B cell (primary cell): ENCODE measurements at regions not wholly inside any gene's neighbourhood (a gene's known extent, or its start where the extent isn't known, plus 50 kb on each side); places are given as distances from the start of the nearest gene placed in this dataset.

Experiments used
- ATAC-seq: fragments of 200-7000 bp; cut with Tn5 transposase; one replicate; pipeline ENCODE4 v1.10.0; 2021; ENCODE audit warnings: low read depth, mild to moderate bottlenecking, moderate number of reproducible peaks, moderate library complexity
- CTCF ChIA-PET: fragments of 350-600 bp; sonication (Branson Sonifier 250); formaldehyde crosslinking; loops from one replicate; lab custom pipeline; 2021; ENCODE audit warnings: antibody characterized with exemption, inconsistent platforms; lab: Charles Lee
- POLR2A ChIA-PET: fragments of 350-600 bp; sonication (Branson Sonifier 250); formaldehyde crosslinking; loops from one replicate; lab custom pipeline; 2021; ENCODE audit warnings: antibody characterized with exemption; lab: Charles Lee
- DNase-seq: peaks from one replicate; pipeline ENCODE4 v3.0.0; 2013
- H2AFZ ChIP-seq: 2 replicates; pipeline ENCODE4 v1.6.1; 2012; ENCODE audit warnings: mild to moderate bottlenecking, low read depth, low read length; ENCODE audit not compliant: insufficient read depth, poor library complexity, severe bottlenecking
- H3K27ac ChIP-seq, 2 donors: 1 replicate in 1 of 2; 2 replicates in 1 of 2; pipeline ENCODE4 v1.5.1; 2012 to 2013; ENCODE audit warnings: low read length in 2 of 2, mild to moderate bottlenecking in 2 of 2, moderate library complexity in 1 of 2
- H3K27me3 ChIP-seq, 4 experiments: fragments of 200-600 bp in 1 of 4; sonication (generic) in 1 of 4; replicated peaks in 1 of 4; 1 replicate in 2 of 4; 2 replicates in 2 of 4; pipeline versions ENCODE4 v1.6.1 to v1.7.0; 2013 to 2016; ENCODE audit warnings: low read length in 3 of 4, mild to moderate bottlenecking in 2 of 4, mixed read lengths in 1 of 4, moderate library complexity in 1 of 4; ENCODE audit not compliant: insufficient read depth in 4 of 4, control insufficient read depth in 3 of 4; ENCODE audit errors: control extremely low read depth in 1 of 4
- H3K36me3 ChIP-seq, 2 experiments: replicated peaks in 1 of 2; 1 replicate in 1 of 2; 2 replicates in 1 of 2; pipeline versions ENCODE4 v1.6.1 to v1.7.1; 2013; ENCODE audit warnings: low read length in 1 of 2; ENCODE audit not compliant: insufficient read depth in 2 of 2, control insufficient read depth in 1 of 2; ENCODE audit errors: control extremely low read depth in 1 of 2, extremely low read depth in 1 of 2
- H3K4me1 ChIP-seq, 2 donors: fragments of 200-600 bp in 1 of 2; sonication (generic) in 1 of 2; 1 replicate in 1 of 2; 2 replicates in 1 of 2; pipeline versions ENCODE4 v1.5.1 to v1.6.1; 2013 to 2017; ENCODE audit warnings: low read length in 2 of 2; ENCODE audit not compliant: control insufficient read depth in 2 of 2, insufficient read depth in 2 of 2
- H3K4me2 ChIP-seq: replicated peaks from 2 replicates; pipeline ENCODE3; 2012; ENCODE audit warnings: mild to moderate bottlenecking, low read depth, low read length; ENCODE audit not compliant: poor library complexity, severe bottlenecking
- H3K4me3 ChIP-seq, 5 experiments: fragments of 200-600 bp in 1 of 5; sonication (generic) in 1 of 5; 1 replicate in 3 of 5; 2 replicates in 2 of 5; pipeline versions ENCODE4 v1.5.1 to v1.7.0; 2011 to 2016; ENCODE audit warnings: low read length in 4 of 5, mild to moderate bottlenecking in 4 of 5, low read depth in 2 of 5, control low read depth in 1 of 5, moderate library complexity in 1 of 5; ENCODE audit not compliant: insufficient read depth in 1 of 5; ENCODE audit errors: control extremely low read depth in 1 of 5, extremely low read depth in 1 of 5
- H3K79me2 ChIP-seq: fragments of 200-600 bp; sonication (generic); one replicate; pipeline ENCODE4 v1.6.0; 2016; ENCODE audit warnings: low read length; ENCODE audit not compliant: control insufficient read depth, insufficient read depth
- H3K9ac ChIP-seq: fragments of 200-600 bp; sonication (generic); 2 replicates; pipeline ENCODE4 v1.6.1; 2017; ENCODE audit warnings: mild to moderate bottlenecking, low read length, moderate library complexity
- H3K9me3 ChIP-seq, 3 donors: one replicate each; pipeline versions ENCODE4 v1.6.1 to v1.7.1; 2013; ENCODE audit warnings: low read length in 2 of 3; ENCODE audit not compliant: control insufficient read depth in 2 of 3, insufficient read depth in 1 of 3; ENCODE audit errors: control extremely low read depth in 1 of 3
- H4K20me1 ChIP-seq: 2 replicates; pipeline ENCODE4 v1.6.0; 2012; ENCODE audit warnings: mild to moderate bottlenecking, low read length; ENCODE audit not compliant: insufficient read depth, control insufficient read depth, poor library complexity, severe bottlenecking
- H3K27ac Mint-ChIP-seq: one replicate; pipeline ENCODE4 v1.8.0; 2021; ENCODE audit warnings: mixed read lengths
- H3K27me3 Mint-ChIP-seq: one replicate; pipeline ENCODE4 v1.8.0; 2021; ENCODE audit warnings: mixed read lengths
- H3K4me1 Mint-ChIP-seq: one replicate; pipeline ENCODE4 v1.8.0; 2021; ENCODE audit warnings: mixed read lengths
- H3K4me3 Mint-ChIP-seq: one replicate; pipeline ENCODE4 v1.8.0; 2021; ENCODE audit warnings: mixed read lengths
- H3K9me3 Mint-ChIP-seq: one replicate; pipeline ENCODE4 v1.8.0; 2022; ENCODE audit warnings: mixed read lengths; ENCODE audit not compliant: insufficient read depth
- CTCF ChIP-seq: fragments of 200-600 bp; IDR thresholded peaks from one replicate; pipeline ENCODE4 v1.8.0; 2022; ENCODE audit warnings: antibody characterized with exemption, mild to moderate bottlenecking
- EZH2 ChIP-seq: IDR thresholded peaks from 2 replicates; pipeline ENCODE4 v1.6.1; 2012; ENCODE audit warnings: borderline replicate concordance, low read depth, mild to moderate bottlenecking, moderate library complexity, low read length; ENCODE audit not compliant: insufficient read depth, poor library complexity, severe bottlenecking
- WGBS: methylation state at CpG from one replicate; pipeline ENCODE4 v1.1.5; 2013; ENCODE audit warnings: missing lambda C conversion rate; ENCODE audit not compliant: insufficient coverage; 5-methylcytosine and 5-hydroxymethylcytosine counted together
- intact Hi-C: fragments of 100-400 bp; cut with micrococcal nuclease; formaldehyde crosslinking; loops from one replicate; pipeline ENCODE4 v1.10.0; 2022

- Mint-ChIP-seq H3K4me1 (no peaks in the 10 kb centered on the region), H3K4me3 (no peak overlapping the region), H3K27ac (no peak overlapping the region), H3K27me3 (no peaks in the 10 kb centered on the region), H3K9me3 (peaks cover 2% of the 10 kb centered on the region)
- Histone ChIP-seq H3K27me3 (peaks cover 0 to 3% (median 0%) of the 10 kb centered on the region in 4 experiments), H3K79me2 (no peaks in the 10 kb centered on the region), H3K9me3 (no peaks in the 10 kb centered on the region), H2AFZ (no peak overlapping the region), H3K4me1 (no peaks in the 10 kb centered on the region), H3K9ac (no peak overlapping the region), H3K4me2 (no peak overlapping the region), H4K20me1 (no peaks in the 10 kb centered on the region), H3K4me3 (no peak overlapping the region), H3K27ac (no peak overlapping the region), H3K36me3 (no peaks in the 10 kb centered on the region)
- DNase-seq (no peak), ATAC-seq (no peak)
- intact Hi-C loops = no loop called here
- POLR2A ChIA-PET = no interaction called here
- CTCF ChIA-PET = no interaction called here
- TF ChIP-seq EZH2 (no peak), CTCF (no peak)
- WGBS = no CpG with 5 or more reads among the region's 2 CpGs
These were observed 223.2 kb downstream of the TDRD15 start for GRCh38 chr2:21346984-21347383.

- no peak for ATAC-seq
- Mint-ChIP-seq H3K27me3 (no peaks in the 10 kb centered on the region), H3K27ac (no peak overlapping the region), H3K9me3 (peaks cover 2% of the 10 kb centered on the region), H3K4me3 (no peak overlapping the region), H3K4me1 (no peaks in the 10 kb centered on the region)
- intact Hi-C loops = no loop called here
- Histone ChIP-seq H3K9me3 (no peaks in the 10 kb centered on the region), H3K4me1 (no peaks in the 10 kb centered on the region), H3K9ac (no peak overlapping the region), H3K36me3 (no peaks in the 10 kb centered on the region), H3K27me3 (no peaks in the 10 kb centered on the region), H3K27ac (no peak overlapping the region), H4K20me1 (no peaks in the 10 kb centered on the region), H3K4me3 (no peak overlapping the region), H2AFZ (no peak overlapping the region), H3K4me2 (no peak overlapping the region), H3K79me2 (no peaks in the 10 kb centered on the region)
- DNase-seq = no peak
- 72% methylated on average over 2 of the region's 3 CpGs for WGBS
- TF ChIP-seq CTCF (no peak), EZH2 (no peak)
- POLR2A ChIA-PET = no interaction called here
- CTCF ChIA-PET = no interaction called here
These were observed 230.3 kb downstream of the TDRD15 start for GRCh38 chr2:21353879-21354679.
